A549 (cell line): ENCODE measurements at regions not wholly inside any gene's neighbourhood (a gene's known extent, or its start where the extent isn't known, plus 50 kb on each side); places are given as distances from the start of the nearest gene placed in this dataset.

ENCODE experiments used
- EP300 ChIP-seq, 2 experiments: fragments of >200 bp; sonication (Bioruptor Twin); formaldehyde crosslinking; IDR thresholded peaks; 2 replicates in 1 of 2; 3 replicates in 1 of 2; pipeline ENCODE4 v1.6.1; 2016 to 2017
- JUNB ChIP-seq: fragments of >200 bp; sonication (Bioruptor Twin); formaldehyde crosslinking; IDR thresholded peaks from 2 replicates; pipeline ENCODE4 v1.6.1; 2016
- POLR2A ChIP-seq: IDR thresholded peaks from 2 replicates; pipeline ENCODE4 v1.6.1; 2012; ENCODE audit warnings: mild to moderate bottlenecking, low read length
- POLR2AphosphoS2 ChIP-seq: conservative IDR thresholded peaks from 2 replicates; pipeline ENCODE4 v1.6.1; 2012; ENCODE audit warnings: low read length, improper control_type of control experiment, inconsistent platforms
- ZFP36 ChIP-seq: fragments of 450-650 bp; IDR thresholded peaks from 2 replicates; pipeline ENCODE4 v1.6.1; 2014; ENCODE audit warnings: borderline replicate concordance; ENCODE audit not compliant: partially characterized antibody
- TF ChIP-seq, protein P1 (sequence below): IDR thresholded peaks from 2 replicates; pipeline ENCODE4 v1.6.1; 2012
- TF ChIP-seq, protein P2 (sequence below): fragments of >200 bp; sonication (Bioruptor Twin); formaldehyde crosslinking; IDR thresholded peaks from 3 replicates; pipeline ENCODE4 v1.5.1; 2016
- TF ChIP-seq, protein P3 (sequence below): fragments of 250-450 bp; sonication (Bioruptor Pico); IDR thresholded peaks from 2 replicates; pipeline ENCODE4 v1.5.0; 2021; ENCODE audit warnings: mild to moderate bottlenecking, moderate library complexity, borderline replicate concordance

DNA sequence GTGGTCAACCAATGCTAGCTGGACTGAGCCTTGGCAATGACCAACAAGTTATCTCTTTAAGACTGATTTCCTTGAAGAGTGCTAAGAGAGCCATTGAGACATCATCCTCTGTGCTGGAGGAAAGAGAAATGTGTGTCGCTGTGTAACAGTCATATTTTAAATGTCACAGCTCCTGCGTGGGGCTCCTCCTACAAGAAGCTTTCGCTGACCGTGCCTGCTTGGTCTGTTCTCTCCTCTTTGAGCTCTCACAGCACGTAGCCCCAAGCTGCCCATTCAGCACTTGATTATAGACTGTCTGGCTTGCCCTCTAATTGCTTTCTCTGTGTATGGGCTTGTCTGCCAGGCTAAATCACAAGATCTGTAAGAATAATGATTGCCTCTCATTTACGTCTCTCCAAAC lies 221.3 kb downstream of the FOXD2 start:
- TF ChIP-seq POLR2AphosphoS2 (no peak), ZFP36 (no peak), JUNB (no peak), EP300 (IDR thresholded peaks at IDR 0.05) (no peak), POLR2A (no peak)
- TF ChIP-seq, protein P1, sequence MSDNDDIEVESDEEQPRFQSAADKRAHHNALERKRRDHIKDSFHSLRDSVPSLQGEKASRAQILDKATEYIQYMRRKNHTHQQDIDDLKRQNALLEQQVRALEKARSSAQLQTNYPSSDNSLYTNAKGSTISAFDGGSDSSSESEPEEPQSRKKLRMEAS, result no peak
- TF ChIP-seq, protein P2, sequence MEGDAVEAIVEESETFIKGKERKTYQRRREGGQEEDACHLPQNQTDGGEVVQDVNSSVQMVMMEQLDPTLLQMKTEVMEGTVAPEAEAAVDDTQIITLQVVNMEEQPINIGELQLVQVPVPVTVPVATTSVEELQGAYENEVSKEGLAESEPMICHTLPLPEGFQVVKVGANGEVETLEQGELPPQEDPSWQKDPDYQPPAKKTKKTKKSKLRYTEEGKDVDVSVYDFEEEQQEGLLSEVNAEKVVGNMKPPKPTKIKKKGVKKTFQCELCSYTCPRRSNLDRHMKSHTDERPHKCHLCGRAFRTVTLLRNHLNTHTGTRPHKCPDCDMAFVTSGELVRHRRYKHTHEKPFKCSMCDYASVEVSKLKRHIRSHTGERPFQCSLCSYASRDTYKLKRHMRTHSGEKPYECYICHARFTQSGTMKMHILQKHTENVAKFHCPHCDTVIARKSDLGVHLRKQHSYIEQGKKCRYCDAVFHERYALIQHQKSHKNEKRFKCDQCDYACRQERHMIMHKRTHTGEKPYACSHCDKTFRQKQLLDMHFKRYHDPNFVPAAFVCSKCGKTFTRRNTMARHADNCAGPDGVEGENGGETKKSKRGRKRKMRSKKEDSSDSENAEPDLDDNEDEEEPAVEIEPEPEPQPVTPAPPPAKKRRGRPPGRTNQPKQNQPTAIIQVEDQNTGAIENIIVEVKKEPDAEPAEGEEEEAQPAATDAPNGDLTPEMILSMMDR, result no peak
- TF ChIP-seq, protein P3, sequence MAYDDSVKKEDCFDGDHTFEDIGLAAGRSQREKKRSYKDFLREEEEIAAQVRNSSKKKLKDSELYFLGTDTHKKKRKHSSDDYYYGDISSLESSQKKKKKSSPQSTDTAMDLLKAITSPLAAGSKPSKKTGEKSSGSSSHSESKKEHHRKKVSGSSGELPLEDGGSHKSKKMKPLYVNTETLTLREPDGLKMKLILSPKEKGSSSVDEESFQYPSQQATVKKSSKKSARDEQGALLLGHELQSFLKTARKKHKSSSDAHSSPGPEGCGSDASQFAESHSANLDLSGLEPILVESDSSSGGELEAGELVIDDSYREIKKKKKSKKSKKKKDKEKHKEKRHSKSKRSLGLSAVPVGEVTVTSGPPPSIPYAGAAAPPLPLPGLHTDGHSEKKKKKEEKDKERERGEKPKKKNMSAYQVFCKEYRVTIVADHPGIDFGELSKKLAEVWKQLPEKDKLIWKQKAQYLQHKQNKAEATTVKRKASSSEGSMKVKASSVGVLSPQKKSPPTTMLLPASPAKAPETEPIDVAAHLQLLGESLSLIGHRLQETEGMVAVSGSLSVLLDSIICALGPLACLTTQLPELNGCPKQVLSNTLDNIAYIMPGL (CRISPR knock-in tag), result no peak
